ENCODE measurements at regions not wholly inside any gene's neighbourhood (a gene's known extent, or its start where the extent isn't known, plus 50 kb on each side); places are given as distances from the start of the nearest gene placed in this dataset.

DNA sequence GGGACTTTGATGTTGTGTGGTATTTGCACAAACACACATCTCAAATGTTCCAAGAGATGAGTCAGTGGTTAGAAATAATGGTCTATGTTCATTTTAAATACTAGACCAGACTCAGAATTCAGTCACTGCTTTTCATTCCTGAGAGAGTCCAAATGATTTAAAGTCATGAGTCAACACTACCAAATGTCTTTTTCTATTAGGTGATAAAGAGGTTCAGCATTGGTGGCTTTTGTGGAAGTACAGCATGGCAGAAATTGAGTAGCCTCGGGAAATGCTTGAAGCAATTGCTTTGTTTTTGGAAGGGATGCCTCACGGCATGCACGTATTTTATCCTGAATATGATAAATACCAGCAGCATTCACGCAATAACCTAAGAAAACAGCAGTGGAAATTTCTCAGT, 115.7 kb downstream of the DIO2 start:
- TF ChIP-seq POLR2A (IDR thresholded peaks at IDR 0.05) (no peak), EP300 (IDR thresholded peaks at IDR 0.05) (no peak), CTCF (IDR thresholded peaks at IDR 0.05) (no peak), POLR2AphosphoS5 (IDR thresholded peaks at IDR 0.05) (no peak)
- intact Hi-C loops (cut with DNase I), result no loop called here
- WGBS, 2 donors, result 88 to 90% methylated on average over 4 of the region's 4 CpGs
- peaks cover 0 to 4% (median 0%) of the 10 kb centered on the region in 4 donors for H3K9me3 ChIP-seq
- no peaks in the 10 kb centered on the region for H3K36me3 ChIP-seq
- no peaks in the 10 kb centered on the region for H3K27me3 ChIP-seq
- H3K4me1 ChIP-seq, result no peaks in the 10 kb centered on the region
- H3K27ac ChIP-seq, result no peak overlapping the region
- no peak overlapping the region for H3K4me3 ChIP-seq
- no peak for DNase-seq

- Histone ChIP-seq H3K27ac (no peak overlapping the region), H3K4me1 (no peaks in the 10 kb centered on the region), H3K27me3 (no peaks in the 10 kb centered on the region), H3K9me3 (no peaks in the 10 kb centered on the region), H3K4me3 (no peak overlapping the region), H3K36me3 (no peaks in the 10 kb centered on the region)
- DNase-seq, result no peak
- 82 to 93% methylated on average over 1 of the region's 1 CpG for WGBS, 2 donors
- intact Hi-C loops (cut with DNase I), result no loop called here
- TF ChIP-seq POLR2AphosphoS5 (IDR thresholded peaks at IDR 0.05) (no peak), EP300 (IDR thresholded peaks at IDR 0.05) (no peak), CTCF (IDR thresholded peaks at IDR 0.05) (no peak), POLR2A (IDR thresholded peaks at IDR 0.05) (no peak)
Measured at GRCh38 chr14:80087411-80087810, 123.9 kb downstream of the DIO2 start.

GRCh38 chr14:80084196-80084595, 127.1 kb downstream of the DIO2 start:
- no peaks in the 10 kb centered on the region for H3K4me1 ChIP-seq
- WGBS, 2 donors, result 84 to 85% methylated on average over 2 of the region's 2 CpGs

DNA sequence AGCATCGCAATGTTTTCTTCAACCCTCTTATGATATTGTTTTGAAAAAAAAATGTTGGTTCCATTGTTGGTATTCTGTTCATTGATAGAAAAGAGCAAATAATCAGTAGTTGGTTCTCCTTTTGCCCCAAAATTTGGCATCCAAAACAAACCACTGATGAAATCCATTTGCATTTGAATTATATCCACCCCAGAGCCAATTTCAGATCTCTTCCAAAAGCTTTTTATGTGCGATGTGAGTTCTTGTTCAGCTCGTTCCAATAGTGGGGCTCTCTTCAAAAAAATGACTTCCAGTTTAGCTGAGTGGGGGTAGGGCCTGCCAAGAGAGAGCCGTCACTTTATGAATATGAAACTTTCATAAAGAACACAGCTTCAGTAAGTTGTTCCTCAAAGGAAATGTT, 130.7 kb downstream of the DIO2 start:
- TF ChIP-seq EP300 (IDR thresholded peaks at IDR 0.05), result no peak
- TF ChIP-seq CTCF (IDR thresholded peaks at IDR 0.05), result no peak
- no peak for TF ChIP-seq POLR2AphosphoS5 (IDR thresholded peaks at IDR 0.05)
- no peak for TF ChIP-seq POLR2A (IDR thresholded peaks at IDR 0.05)
- WGBS, 2 donors, result 87 to 91% methylated on average over 4 of the region's 4 CpGs
- no peak for DNase-seq
- Histone ChIP-seq H3K36me3 (no peaks in the 10 kb centered on the region), H3K9me3 (no peaks in the 10 kb centered on the region), H3K4me1 (no peaks in the 10 kb centered on the region), H3K27me3 (no peaks in the 10 kb centered on the region), H3K4me3 (no peak overlapping the region), H3K27ac (no peak overlapping the region)
- intact Hi-C loops (cut with DNase I), result no loop called here

More at GRCh38 chr14:80084196-80084595, 127.1 kb downstream of the DIO2 start:
- TF ChIP-seq POLR2AphosphoS5 (IDR thresholded peaks at IDR 0.05) (no peak), EP300 (IDR thresholded peaks at IDR 0.05) (no peak)
- Histone ChIP-seq H3K4me3 (no peak overlapping the region), H3K27ac (no peak overlapping the region), H3K36me3 (no peaks in the 10 kb centered on the region), H3K27me3 (no peaks in the 10 kb centered on the region), H3K9me3 (no peaks in the 10 kb centered on the region)
- no peak for DNase-seq
- intact Hi-C loops (cut with DNase I), result no loop called here

DNA sequence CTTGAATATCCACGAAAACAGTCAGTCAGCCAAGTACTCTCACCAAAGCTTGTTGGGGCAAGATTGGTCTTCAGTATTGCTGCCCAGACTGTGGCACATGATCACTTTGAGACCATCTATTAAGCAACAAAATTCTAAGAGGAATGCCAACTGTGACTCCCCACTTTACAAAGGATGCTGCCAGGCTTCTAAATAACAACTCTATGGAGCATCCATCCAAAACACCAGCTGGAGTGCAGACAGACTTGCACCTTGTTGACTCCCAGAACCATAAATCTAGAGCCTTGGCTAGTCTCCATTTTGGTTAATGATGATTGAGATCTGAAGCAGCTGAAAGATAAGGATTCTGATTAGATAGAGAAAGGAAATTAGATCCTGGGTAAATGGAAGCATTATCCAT, 132.8 kb downstream of the DIO2 start:
- DNase-seq, result no peak
- TF ChIP-seq EP300 (IDR thresholded peaks at IDR 0.05) (no peak), CTCF (IDR thresholded peaks at IDR 0.05) (no peak), POLR2A (IDR thresholded peaks at IDR 0.05) (no peak), POLR2AphosphoS5 (IDR thresholded peaks at IDR 0.05) (no peak)
- no peaks in the 10 kb centered on the region for H3K36me3 ChIP-seq
- no peak overlapping the region for H3K4me3 ChIP-seq
- H3K27ac ChIP-seq, result no peak overlapping the region
- H3K9me3 ChIP-seq, result no peaks in the 10 kb centered on the region
- no peaks in the 10 kb centered on the region for H3K27me3 ChIP-seq
- WGBS, 2 donors, result 81% methylated on average over 1 of the region's 1 CpG
- no peaks in the 10 kb centered on the region for H3K4me1 ChIP-seq
- intact Hi-C loops (cut with DNase I), result no loop called here
